VCaP (cell line): ENCODE measurements at regions not wholly inside any gene's neighbourhood (a gene's known extent, or its start where the extent isn't known, plus 50 kb on each side); places are given as distances from the start of the nearest gene placed in this dataset.
"Not testable (repeated sequence)": the region's sequence is repeated elsewhere in the genome, so short reads cannot be mapped to it uniquely, and the experiment has no call there.

ENCODE experiments used
- H3K27ac ChIP-seq: fragments of 450-650 bp; 2 replicates; pipeline ENCODE4 v1.5.1; 2017
- CTCF ChIP-seq: fragments of 450-650 bp; conservative IDR thresholded peaks from 2 replicates; pipeline ENCODE4 v1.5.1; 2017; ENCODE audit warnings: mild to moderate bottlenecking, moderate library complexity

- no peak for TF ChIP-seq CTCF
- H3K27ac ChIP-seq: no peak overlapping the region
Measured at GRCh38 chr13:69618838-69619237, 488.8 kb upstream of the ATXN8OS start.

- no peak overlapping the region for H3K27ac ChIP-seq
- no peak for TF ChIP-seq CTCF
Measured at GRCh38 chr13:69618393-69618792, 489.2 kb upstream of the ATXN8OS start.

- no peak overlapping the region for H3K27ac ChIP-seq
- TF ChIP-seq CTCF: no peak
Measured at GRCh38 chr13:69617587-69617986, 490.0 kb upstream of the ATXN8OS start.

DNA sequence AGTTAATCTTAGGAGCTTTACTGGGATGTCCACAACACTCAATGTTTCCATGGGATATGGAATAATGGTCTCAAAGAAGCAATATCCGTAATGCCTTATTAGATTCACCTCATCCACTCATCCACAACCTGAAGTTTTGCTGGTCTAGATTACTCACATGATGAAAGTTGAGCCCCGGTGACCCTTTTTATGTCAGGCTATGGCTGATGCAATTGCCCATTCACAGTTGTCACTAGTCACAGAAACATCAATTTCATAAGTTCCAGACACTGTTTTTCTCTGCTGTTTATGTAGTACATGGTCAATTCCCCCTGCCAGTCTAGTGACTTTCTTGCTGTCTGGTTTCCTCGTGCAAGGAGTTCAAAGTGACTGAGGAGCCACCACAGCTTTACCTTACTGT lies 491.2 kb upstream of the ATXN8OS start:
- no peak for TF ChIP-seq CTCF
- no peak overlapping the region for H3K27ac ChIP-seq

DNA sequence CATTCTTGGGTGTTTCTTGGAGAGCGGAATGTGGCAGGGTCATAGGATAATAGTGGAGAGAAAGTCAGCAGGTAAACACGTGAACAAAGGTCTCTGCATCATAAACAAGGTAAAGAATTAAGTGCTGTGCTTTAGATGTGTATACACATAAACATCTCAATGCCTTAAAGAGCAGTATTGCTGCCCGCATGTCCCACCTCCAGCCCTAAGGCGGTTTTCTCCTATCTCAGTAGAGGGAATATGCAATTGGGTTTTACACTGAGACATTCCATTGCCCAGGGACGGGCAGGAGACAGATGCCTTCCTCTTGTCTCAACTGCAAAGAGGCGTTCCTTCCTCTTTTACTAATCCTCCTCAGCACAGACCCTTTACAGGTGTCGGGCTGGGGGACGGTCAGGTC lies 492.6 kb upstream of the ATXN8OS start:
- H3K27ac ChIP-seq: not testable (repeated sequence)

- no peak overlapping the region for H3K27ac ChIP-seq
- no peak for TF ChIP-seq CTCF
Measured at GRCh38 chr13:69604698-69605097, 502.9 kb upstream of the ATXN8OS start.

DNA sequence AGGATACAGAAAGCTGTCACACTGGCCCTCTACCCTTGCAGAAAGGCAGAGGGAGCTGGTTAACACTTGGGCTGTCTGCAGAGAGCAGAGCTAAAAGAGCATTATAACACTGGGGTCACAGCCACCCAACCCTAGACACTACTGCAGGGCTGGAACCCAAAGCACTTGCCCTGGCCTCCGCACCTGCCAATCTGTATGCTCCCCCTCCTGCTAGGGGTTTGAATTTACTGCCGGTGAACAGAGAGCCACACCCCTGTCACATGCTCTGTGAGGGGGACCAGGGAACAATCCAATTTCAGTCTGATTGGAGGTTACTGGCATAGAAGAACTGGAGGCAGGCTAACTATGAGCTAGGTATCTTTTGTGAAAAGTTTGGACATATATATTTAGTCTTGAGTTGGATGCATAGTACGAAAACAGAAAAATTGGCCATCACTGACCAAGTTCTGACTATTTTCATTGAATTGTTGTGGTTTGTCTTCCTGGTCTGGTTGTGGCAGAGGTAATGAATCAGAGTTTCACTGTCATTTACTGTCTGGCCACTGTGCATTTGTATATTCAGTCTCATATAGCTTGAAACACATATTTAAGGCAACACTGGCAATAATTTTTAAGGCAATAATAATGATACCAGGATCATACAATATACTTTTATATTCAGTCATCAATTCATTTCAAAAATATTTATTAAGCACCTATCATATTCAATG lies 504.3 kb upstream of the ATXN8OS start:
- TF ChIP-seq CTCF: no peak

DNA sequence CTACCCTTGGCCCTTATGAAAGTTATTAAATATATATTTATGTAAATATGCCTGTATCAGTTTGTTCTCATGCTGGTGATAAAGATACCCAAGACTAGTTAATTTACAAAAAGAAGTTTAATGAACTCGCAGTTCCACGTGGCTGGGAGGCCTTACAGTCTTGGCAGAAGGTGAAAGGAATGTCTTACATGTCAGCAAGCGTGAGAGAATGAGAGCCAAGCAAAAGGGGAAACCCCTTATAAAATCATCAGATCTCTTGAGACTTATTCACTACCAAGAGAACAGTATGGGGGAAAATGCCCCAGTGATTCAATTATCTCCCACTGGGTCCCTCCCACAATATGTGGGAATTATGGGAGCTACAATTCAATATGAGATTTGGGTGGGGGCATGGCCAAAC lies 506.0 kb upstream of the ATXN8OS start:
- no peak overlapping the region for H3K27ac ChIP-seq
- no peak for TF ChIP-seq CTCF

More for the DNA sequence above, 504.3 kb upstream of the ATXN8OS start:
- H3K27ac ChIP-seq: no peak overlapping the region
